ENCODE measurements at regions not wholly inside any gene's neighbourhood (a gene's known extent, or its start where the extent isn't known, plus 50 kb on each side); places are given as distances from the start of the nearest gene placed in this dataset.

DNA sequence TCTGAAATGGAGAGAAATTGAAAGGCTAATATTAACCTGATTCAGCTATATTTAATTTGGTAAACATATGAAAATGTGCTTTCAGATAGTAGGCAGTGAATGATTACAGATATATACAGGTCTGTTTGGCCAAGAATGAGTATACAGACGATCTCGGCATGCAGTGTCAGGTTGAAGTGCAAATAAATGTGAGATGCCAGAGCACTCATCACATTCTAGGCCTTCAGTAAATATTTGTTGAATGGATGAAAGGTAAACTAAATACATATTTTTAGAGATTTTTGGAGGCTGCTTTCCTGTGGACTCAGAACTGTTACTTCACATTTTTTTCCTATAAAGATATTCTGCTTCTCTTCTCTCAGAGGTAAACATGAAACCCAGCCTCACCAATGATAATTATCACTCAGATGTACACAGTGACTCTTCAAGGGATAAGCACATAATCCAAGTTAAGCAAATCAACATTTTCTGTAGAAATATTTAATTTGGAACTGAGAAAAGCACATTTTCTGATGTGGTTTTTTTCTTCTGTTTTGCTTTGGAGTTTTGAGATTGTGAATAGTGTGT, 702.9 kb downstream of the BRINP3 start:
- Histone ChIP-seq H3K27me3 (ENCODE audit: insufficient read depth, low read depth, low read length) (no peaks in the 10 kb centered on the region), H3K27ac (ENCODE audit: low read length) (no peak overlapping the region), H3K9me2 (ENCODE audit: insufficient read depth, low read length) (no peaks in the 10 kb centered on the region), H3F3A (ENCODE audit: insufficient read depth, low read length, poor library complexity, severe bottlenecking) (no peaks in the 10 kb centered on the region), H4K20me1 (ENCODE audit: insufficient read depth) (no peaks in the 10 kb centered on the region), H3K9me3 (ENCODE audit: low read length) (no peaks in the 10 kb centered on the region), H3K9ac (ENCODE audit: low read length) (no peak overlapping the region), H3K4me3 (ENCODE audit: low read length) (no peak overlapping the region), H2AFZ (ENCODE audit: low read depth, low read length) (no peak overlapping the region), H3K36me3 (ENCODE audit: insufficient read depth, low read length) (no peaks in the 10 kb centered on the region), H3K4me2 (ENCODE audit: low read length) (no peak overlapping the region), H3K79me2 (replicated peaks; ENCODE audit: insufficient read depth, low read length) (no peaks in the 10 kb centered on the region)
- no peak for TF ChIP-seq EP300 (conservative IDR thresholded peaks at IDR 0.05; ENCODE audit: poor library complexity, severe bottlenecking)
- TF ChIP-seq POLR2AphosphoS5 (IDR thresholded peaks at IDR 0.05): no peak
- TF ChIP-seq TAF1 (IDR thresholded peaks at IDR 0.05; ENCODE audit: low read depth): no peak
- no peak for TF ChIP-seq EZH2 (IDR thresholded peaks at IDR 0.05; ENCODE audit: borderline replicate concordance, insufficient read depth, low read length, poor library complexity, severe bottlenecking)

DNA sequence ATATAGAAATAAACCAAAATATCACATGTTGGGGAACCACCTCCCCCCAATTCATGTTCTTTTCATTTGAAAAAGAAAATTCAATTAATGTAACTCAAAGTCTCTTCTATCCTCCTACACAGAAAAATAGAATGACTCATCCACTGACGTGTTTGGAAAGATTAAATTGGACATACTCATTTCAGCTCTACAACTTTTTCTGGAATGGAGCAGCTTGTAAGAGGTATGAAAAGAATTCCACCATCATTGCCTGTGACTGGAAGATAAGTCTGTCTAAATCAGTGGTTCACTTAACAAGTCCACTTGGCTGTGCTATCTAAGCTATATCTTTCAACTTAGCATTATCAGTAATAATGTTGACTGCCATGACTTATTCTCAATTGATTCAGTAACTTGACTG, 702.3 kb downstream of the BRINP3 start:
- Histone ChIP-seq H3K9me2 (ENCODE audit: insufficient read depth, low read length) (no peaks in the 10 kb centered on the region), H3K9me3 (ENCODE audit: low read length) (no peaks in the 10 kb centered on the region), H3K27ac (ENCODE audit: low read length) (no peak overlapping the region), H3K4me2 (ENCODE audit: low read length) (no peak overlapping the region), H3F3A (ENCODE audit: insufficient read depth, low read length, poor library complexity, severe bottlenecking) (no peaks in the 10 kb centered on the region), H3K27me3 (ENCODE audit: insufficient read depth, low read depth, low read length) (no peaks in the 10 kb centered on the region), H3K4me3 (ENCODE audit: low read length) (no peak overlapping the region), H2AFZ (ENCODE audit: low read depth, low read length) (no peak overlapping the region), H4K20me1 (ENCODE audit: insufficient read depth) (no peaks in the 10 kb centered on the region), H3K79me2 (replicated peaks; ENCODE audit: insufficient read depth, low read length) (no peaks in the 10 kb centered on the region), H3K36me3 (ENCODE audit: insufficient read depth, low read length) (no peaks in the 10 kb centered on the region), H3K9ac (ENCODE audit: low read length) (no peak overlapping the region)
- TF ChIP-seq RAD21 (conservative IDR thresholded peaks at IDR 0.05) (no peak), MXI1 (conservative IDR thresholded peaks at IDR 0.05; ENCODE audit: poor library complexity, severe bottlenecking) (no peak), SMC3 (conservative IDR thresholded peaks at IDR 0.05; ENCODE audit: poor library complexity) (no peak), TAF1 (IDR thresholded peaks at IDR 0.05; ENCODE audit: low read depth) (no peak), EZH2 (IDR thresholded peaks at IDR 0.05; ENCODE audit: borderline replicate concordance, insufficient read depth, low read length, poor library complexity, severe bottlenecking) (no peak)
- TF ChIP-seq, protein P1, sequence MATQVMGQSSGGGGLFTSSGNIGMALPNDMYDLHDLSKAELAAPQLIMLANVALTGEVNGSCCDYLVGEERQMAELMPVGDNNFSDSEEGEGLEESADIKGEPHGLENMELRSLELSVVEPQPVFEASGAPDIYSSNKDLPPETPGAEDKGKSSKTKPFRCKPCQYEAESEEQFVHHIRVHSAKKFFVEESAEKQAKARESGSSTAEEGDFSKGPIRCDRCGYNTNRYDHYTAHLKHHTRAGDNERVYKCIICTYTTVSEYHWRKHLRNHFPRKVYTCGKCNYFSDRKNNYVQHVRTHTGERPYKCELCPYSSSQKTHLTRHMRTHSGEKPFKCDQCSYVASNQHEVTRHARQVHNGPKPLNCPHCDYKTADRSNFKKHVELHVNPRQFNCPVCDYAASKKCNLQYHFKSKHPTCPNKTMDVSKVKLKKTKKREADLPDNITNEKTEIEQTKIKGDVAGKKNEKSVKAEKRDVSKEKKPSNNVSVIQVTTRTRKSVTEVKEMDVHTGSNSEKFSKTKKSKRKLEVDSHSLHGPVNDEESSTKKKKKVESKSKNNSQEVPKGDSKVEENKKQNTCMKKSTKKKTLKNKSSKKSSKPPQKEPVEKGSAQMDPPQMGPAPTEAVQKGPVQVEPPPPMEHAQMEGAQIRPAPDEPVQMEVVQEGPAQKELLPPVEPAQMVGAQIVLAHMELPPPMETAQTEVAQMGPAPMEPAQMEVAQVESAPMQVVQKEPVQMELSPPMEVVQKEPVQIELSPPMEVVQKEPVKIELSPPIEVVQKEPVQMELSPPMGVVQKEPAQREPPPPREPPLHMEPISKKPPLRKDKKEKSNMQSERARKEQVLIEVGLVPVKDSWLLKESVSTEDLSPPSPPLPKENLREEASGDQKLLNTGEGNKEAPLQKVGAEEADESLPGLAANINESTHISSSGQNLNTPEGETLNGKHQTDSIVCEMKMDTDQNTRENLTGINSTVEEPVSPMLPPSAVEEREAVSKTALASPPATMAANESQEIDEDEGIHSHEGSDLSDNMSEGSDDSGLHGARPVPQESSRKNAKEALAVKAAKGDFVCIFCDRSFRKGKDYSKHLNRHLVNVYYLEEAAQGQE (IDR thresholded peaks at IDR 0.05; ENCODE audit: borderline replicate concordance): no peak
- TF ChIP-seq, protein P2, sequence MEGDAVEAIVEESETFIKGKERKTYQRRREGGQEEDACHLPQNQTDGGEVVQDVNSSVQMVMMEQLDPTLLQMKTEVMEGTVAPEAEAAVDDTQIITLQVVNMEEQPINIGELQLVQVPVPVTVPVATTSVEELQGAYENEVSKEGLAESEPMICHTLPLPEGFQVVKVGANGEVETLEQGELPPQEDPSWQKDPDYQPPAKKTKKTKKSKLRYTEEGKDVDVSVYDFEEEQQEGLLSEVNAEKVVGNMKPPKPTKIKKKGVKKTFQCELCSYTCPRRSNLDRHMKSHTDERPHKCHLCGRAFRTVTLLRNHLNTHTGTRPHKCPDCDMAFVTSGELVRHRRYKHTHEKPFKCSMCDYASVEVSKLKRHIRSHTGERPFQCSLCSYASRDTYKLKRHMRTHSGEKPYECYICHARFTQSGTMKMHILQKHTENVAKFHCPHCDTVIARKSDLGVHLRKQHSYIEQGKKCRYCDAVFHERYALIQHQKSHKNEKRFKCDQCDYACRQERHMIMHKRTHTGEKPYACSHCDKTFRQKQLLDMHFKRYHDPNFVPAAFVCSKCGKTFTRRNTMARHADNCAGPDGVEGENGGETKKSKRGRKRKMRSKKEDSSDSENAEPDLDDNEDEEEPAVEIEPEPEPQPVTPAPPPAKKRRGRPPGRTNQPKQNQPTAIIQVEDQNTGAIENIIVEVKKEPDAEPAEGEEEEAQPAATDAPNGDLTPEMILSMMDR (IDR thresholded peaks at IDR 0.05; ENCODE audit: poor library complexity, severe bottlenecking): no peak
